Panc1 (cell line): ENCODE measurements at regions not wholly inside any gene's neighbourhood (a gene's known extent, or its start where the extent isn't known, plus 50 kb on each side); places are given as distances from the start of the nearest gene placed in this dataset.

Experiments used
- ATAC-seq: fragments of 200-7000 bp; cut with Tn5 transposase; 2 replicates; pipeline ENCODE4 v1.9.1; 2020; ENCODE audit warnings: mild to moderate bottlenecking, moderate library complexity
- BruUV-seq: library from RNA; stranded (reverse); fragments of 400-500 nt; replicated peaks from 2 replicates; lab custom pipeline; 2021; lab: Mats Ljungman, UMichigan
- CTCF ChIA-PET: fragments of 300-600 bp; sonication (Branson Sonifier 250); formaldehyde crosslinking; loops from one replicate; lab custom pipeline; 2022; ENCODE audit warnings: antibody characterized with exemption; lab: Charles Lee
- POLR2A ChIA-PET: fragments of 300-600 bp; sonication (Branson Sonifier 250); formaldehyde crosslinking; loops from one replicate; lab custom pipeline; 2022; ENCODE audit warnings: antibody characterized with exemption; lab: Charles Lee
- DNase-seq: peaks from one replicate; pipeline ENCODE4 v3.0.0-alpha.2; 2010; ENCODE audit warnings: low read depth, low spot score
- H3K27ac ChIP-seq: 2 replicates; pipeline ENCODE4 v1.5.1; 2011; ENCODE audit warnings: mild to moderate bottlenecking, low read length, inconsistent platforms
- H3K27me3 ChIP-seq: fragments of 200-500 bp; sonication (Bioruptor generic); 2 replicates; pipeline ENCODE4 v1.6.0; 2014; ENCODE audit warnings: low read length, inconsistent platforms; ENCODE audit not compliant: control insufficient read depth, insufficient read depth
- H3K36me3 ChIP-seq: fragments of 200-500 bp; sonication (Bioruptor generic); 2 replicates; pipeline ENCODE4 v1.5.1; 2014; ENCODE audit warnings: inconsistent platforms, mild to moderate bottlenecking, low read length, moderate library complexity; ENCODE audit not compliant: control insufficient read depth, insufficient read depth
- H3K4me1 ChIP-seq: 2 replicates; pipeline ENCODE4 v1.5.1; 2011; ENCODE audit warnings: inconsistent platforms, mild to moderate bottlenecking, low read length, moderate library complexity; ENCODE audit not compliant: control insufficient read depth, insufficient read depth
- H3K4me3 ChIP-seq, 2 experiments: 2 replicates each; pipeline ENCODE4 v1.5.1; 2011 to 2012; ENCODE audit warnings: low read depth in 2 of 2, low read length in 2 of 2, mild to moderate bottlenecking in 2 of 2, inconsistent platforms in 1 of 2, moderate library complexity in 1 of 2
- H3K9me3 ChIP-seq: fragments of 200-500 bp; sonication (Bioruptor generic); 2 replicates; pipeline ENCODE4 v1.5.1; 2014; ENCODE audit warnings: low read depth, mild to moderate bottlenecking, inconsistent platforms, low read length, moderate library complexity; ENCODE audit not compliant: control insufficient read depth, insufficient read depth
- POLR2AphosphoS5 ChIP-seq: IDR thresholded peaks from 2 replicates; pipeline ENCODE4 v1.6.1; 2012; ENCODE audit warnings: mild to moderate bottlenecking, low read depth, low read length, moderate library complexity
- SIN3A ChIP-seq: IDR thresholded peaks from 2 replicates; pipeline ENCODE4 v1.6.1; 2012; ENCODE audit warnings: low read depth, mild to moderate bottlenecking, low read length, moderate library complexity, borderline replicate concordance; ENCODE audit not compliant: insufficient read depth
- TCF7L2 ChIP-seq: IDR thresholded peaks from 2 replicates; pipeline ENCODE4 v1.6.1; 2011; ENCODE audit warnings: mild to moderate bottlenecking, low read depth, low read length, inconsistent platforms
- in situ Hi-C: cut with HindIII; loops from 2 replicates; pipeline ENCODE4 v1.10.0; 2016; ENCODE audit warnings: low sequenced_read_pairs, low pct_unique_long_range_greater_than_20kb
- intact Hi-C: fragments of 100-400 bp; cut with micrococcal nuclease; formaldehyde crosslinking; loops from one replicate; pipeline ENCODE4 v1.10.0; 2022; ENCODE audit not compliant: unreplicated experiment
- TF ChIP-seq, protein P1 (sequence below): fragments of 450-650 bp; IDR thresholded peaks from 2 replicates; pipeline ENCODE4 v1.5.1; 2017; ENCODE audit warnings: mild to moderate bottlenecking
- TF ChIP-seq, protein P2 (sequence below), 2 experiments: IDR thresholded peaks; 2 replicates each; pipeline ENCODE4 v1.6.1; 2011 to 2012; ENCODE audit warnings: low read depth in 2 of 2, control low read depth in 1 of 2, low read length in 1 of 2, mild to moderate bottlenecking in 1 of 2, moderate library complexity in 1 of 2; ENCODE audit not compliant: insufficient read depth in 1 of 2

DNA sequence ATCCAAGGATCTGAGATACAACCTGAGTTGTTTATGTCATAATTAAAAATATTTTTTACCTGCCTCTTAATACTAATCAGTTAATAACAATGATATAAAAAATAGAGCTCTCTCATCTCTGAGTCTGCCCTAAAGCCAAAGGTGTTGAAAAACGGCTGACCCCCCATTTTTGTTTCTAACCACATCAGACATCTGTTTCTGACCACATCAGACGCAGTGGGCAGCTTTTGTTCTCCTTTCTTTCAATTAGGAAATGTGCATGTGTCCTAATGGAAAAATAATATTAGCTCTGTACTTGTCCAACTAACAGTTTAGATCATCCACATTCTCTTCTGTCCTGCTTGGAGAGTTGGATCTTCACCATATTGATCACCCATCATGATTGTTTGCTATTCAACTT, 144.6 kb downstream of the SHOX2 start:
- intact Hi-C loops (no loop called here), in situ Hi-C loops (no loop called here)
- Histone ChIP-seq H3K36me3 (no peaks in the 10 kb centered on the region; the same call in 1 of the 2 replicates), H3K27ac (no peak overlapping the region), H3K27me3 (0 out of 2 replicates have a peak, but pooled peaks cover 2% of the 10 kb centered on the region), H3K4me3 (no peak overlapping the region), H3K4me1 (no peaks in the 10 kb centered on the region), H3K9me3 (no peaks in the 10 kb centered on the region)
- ChIA-PET CTCF (interaction anchor here (0.6 kb wide), 1 partner anchor 168 kb away, joined by 6 read pairs; no protein-coding TSS in a partner anchor), POLR2A (no interaction called here)
- no peak for DNase-seq
- no TSS peak for BruUV-seq
- ATAC-seq, result no peak
- TF ChIP-seq TCF7L2 (no peak), SIN3A (no peak)
- TF ChIP-seq, protein P1, sequence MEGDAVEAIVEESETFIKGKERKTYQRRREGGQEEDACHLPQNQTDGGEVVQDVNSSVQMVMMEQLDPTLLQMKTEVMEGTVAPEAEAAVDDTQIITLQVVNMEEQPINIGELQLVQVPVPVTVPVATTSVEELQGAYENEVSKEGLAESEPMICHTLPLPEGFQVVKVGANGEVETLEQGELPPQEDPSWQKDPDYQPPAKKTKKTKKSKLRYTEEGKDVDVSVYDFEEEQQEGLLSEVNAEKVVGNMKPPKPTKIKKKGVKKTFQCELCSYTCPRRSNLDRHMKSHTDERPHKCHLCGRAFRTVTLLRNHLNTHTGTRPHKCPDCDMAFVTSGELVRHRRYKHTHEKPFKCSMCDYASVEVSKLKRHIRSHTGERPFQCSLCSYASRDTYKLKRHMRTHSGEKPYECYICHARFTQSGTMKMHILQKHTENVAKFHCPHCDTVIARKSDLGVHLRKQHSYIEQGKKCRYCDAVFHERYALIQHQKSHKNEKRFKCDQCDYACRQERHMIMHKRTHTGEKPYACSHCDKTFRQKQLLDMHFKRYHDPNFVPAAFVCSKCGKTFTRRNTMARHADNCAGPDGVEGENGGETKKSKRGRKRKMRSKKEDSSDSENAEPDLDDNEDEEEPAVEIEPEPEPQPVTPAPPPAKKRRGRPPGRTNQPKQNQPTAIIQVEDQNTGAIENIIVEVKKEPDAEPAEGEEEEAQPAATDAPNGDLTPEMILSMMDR, result no peak
- TF ChIP-seq, protein P2, sequence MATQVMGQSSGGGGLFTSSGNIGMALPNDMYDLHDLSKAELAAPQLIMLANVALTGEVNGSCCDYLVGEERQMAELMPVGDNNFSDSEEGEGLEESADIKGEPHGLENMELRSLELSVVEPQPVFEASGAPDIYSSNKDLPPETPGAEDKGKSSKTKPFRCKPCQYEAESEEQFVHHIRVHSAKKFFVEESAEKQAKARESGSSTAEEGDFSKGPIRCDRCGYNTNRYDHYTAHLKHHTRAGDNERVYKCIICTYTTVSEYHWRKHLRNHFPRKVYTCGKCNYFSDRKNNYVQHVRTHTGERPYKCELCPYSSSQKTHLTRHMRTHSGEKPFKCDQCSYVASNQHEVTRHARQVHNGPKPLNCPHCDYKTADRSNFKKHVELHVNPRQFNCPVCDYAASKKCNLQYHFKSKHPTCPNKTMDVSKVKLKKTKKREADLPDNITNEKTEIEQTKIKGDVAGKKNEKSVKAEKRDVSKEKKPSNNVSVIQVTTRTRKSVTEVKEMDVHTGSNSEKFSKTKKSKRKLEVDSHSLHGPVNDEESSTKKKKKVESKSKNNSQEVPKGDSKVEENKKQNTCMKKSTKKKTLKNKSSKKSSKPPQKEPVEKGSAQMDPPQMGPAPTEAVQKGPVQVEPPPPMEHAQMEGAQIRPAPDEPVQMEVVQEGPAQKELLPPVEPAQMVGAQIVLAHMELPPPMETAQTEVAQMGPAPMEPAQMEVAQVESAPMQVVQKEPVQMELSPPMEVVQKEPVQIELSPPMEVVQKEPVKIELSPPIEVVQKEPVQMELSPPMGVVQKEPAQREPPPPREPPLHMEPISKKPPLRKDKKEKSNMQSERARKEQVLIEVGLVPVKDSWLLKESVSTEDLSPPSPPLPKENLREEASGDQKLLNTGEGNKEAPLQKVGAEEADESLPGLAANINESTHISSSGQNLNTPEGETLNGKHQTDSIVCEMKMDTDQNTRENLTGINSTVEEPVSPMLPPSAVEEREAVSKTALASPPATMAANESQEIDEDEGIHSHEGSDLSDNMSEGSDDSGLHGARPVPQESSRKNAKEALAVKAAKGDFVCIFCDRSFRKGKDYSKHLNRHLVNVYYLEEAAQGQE (IDR thresholded peaks at IDR 0.05; ENCODE audit: insufficient read depth in 1 of 2, low read depth in 2 of 2, low read length in 1 of 2), result no peak

DNA sequence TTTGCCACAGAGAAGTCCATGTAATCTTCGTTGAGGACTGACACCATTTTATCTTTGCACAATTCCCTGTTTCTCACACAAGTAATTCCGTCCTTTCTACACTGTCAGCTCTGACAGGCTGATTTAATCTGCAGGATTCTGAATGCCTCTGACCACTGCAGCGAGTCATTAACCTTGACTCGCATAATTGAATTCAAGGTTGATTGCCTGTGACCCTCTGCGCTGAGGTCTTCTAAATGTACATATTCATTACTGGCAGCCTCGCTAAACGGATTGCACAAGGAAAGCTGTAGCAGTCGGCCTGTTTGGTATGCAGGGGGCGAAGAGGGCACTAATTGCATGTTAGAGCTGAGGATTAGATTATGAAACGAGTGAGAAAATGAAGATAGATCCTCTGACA, 147.8 kb downstream of the SHOX2 start:
- intact Hi-C loops (no loop called here), in situ Hi-C loops (no loop called here)
- ChIA-PET CTCF (no interaction called here), POLR2A (no interaction called here)
- 0 out of 2 replicates have a peak, but pooled peaks cover 2% of the 10 kb centered on the region for H3K27me3 ChIP-seq
- DNase-seq, result no peak
- no peak overlapping the region for H3K4me3 ChIP-seq
- no peaks in the 10 kb centered on the region for H3K4me1 ChIP-seq
- no peak overlapping the region for H3K27ac ChIP-seq
- H3K9me3 ChIP-seq, result no peaks in the 10 kb centered on the region
- no peak for ATAC-seq
- TF ChIP-seq SIN3A (no peak), TCF7L2 (no peak), POLR2AphosphoS5 (no peak)
- TF ChIP-seq, protein P2 (IDR thresholded peaks at IDR 0.05; ENCODE audit: insufficient read depth in 1 of 2, low read depth in 2 of 2, low read length in 1 of 2), result no peak
- TF ChIP-seq, protein P1, result no peak
- H3K36me3 ChIP-seq, result no peaks in the 10 kb centered on the region; the same call in 1 of the 2 replicates
- no TSS peak for BruUV-seq
